ACHN (cell line): ENCODE measurements at regions not wholly inside any gene's neighbourhood (a gene's known extent, or its start where the extent isn't known, plus 50 kb on each side); places are given as distances from the start of the nearest gene placed in this dataset.
"Not testable (repeated sequence)": the region's sequence is repeated elsewhere in the genome, so short reads cannot be mapped to it uniquely, and the experiment has no call there.

Source experiments
- DNase-seq: peaks from one replicate; pipeline ENCODE4 v3.0.0-alpha.2; 2015
- in situ Hi-C: cut with HindIII; loops from 2 replicates; pipeline ENCODE4 v1.10.0; 2017; ENCODE audit warnings: low sequenced_read_pairs, low pct_ligation_motif_present, low pct_unique_long_range_greater_than_20kb

DNA sequence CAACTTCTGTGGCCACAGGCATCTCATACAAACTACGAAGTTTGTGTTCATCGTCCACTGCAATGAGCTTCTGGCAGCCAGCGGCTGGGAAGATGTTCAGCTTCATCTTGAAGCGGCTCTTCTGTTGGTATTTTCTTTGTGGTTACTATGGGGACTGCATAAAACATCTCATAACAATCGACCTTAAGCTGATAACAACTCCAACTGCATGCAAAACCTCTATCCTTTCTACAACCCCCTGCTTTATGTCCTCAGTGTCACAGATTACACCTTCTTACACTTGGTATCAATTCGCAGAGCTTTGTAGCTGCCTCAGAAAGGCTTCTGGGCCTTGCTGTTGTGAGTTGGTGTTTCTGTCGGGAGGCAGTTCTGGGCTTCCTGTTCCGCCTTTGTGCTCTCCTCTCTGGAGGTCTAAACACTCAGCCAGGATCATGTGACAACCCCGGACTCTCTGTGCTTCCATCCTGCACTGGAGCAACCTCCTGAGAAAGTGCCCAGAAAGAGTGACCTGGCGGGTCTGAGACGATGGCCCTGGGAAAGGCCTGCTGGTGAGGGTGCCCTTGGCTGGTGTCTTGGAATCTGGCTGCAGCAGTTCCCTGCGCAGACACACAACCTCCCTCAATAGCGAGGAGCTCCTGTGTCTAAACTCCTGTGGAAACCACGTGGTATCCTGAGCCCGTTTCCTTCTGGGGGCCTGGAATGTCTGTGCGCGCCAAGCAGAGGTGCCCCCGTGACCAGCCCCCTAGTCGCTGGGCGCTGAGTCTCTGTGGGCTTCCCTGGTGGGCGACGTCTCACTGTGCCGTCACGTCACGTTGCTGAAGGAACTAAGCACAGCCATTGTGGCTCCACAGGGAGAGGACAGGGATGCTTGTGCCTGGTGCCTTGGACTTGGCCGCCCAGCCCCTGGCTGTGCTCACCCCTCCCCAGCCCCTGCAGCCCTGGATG is 339.6 kb downstream of the ADGRD1 start:
- in situ Hi-C loops: not testable (repeated sequence)

DNA sequence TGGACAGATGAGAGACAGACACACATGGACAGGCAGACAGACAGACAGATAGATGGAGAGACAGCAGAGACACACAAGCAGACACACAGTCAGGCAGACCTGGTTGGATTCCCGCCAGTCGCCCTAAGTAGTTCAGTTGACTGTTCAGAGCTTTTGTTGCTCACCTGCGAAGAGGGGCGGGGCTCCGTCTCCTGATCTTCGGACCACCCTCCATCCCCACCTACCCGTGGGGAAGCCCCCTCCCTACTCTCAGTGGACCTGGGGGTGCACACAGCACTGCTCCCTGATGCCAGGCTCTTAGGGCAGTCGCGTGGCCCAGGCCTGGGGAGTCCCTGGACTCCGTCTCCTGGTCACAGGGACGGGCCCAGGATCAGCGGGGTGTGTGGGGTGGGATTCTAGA is 341.0 kb downstream of the ADGRD1 start:
- DNase-seq, in situ Hi-C loops: not testable (repeated sequence)

More for the DNA sequence above, 339.6 kb downstream of the ADGRD1 start:
- DNase-seq: not testable (repeated sequence)

- in situ Hi-C loops, DNase-seq: not testable (repeated sequence)
Measured at GRCh38 chr12:131295117-131295516, 341.4 kb downstream of the ADGRD1 start.

- DNase-seq, in situ Hi-C loops: not testable (repeated sequence)
Measured at GRCh38 chr12:131295559-131295958, 341.9 kb downstream of the ADGRD1 start.

- in situ Hi-C loops, DNase-seq: not testable (repeated sequence)
Measured at GRCh38 chr12:131296136-131296535, 342.4 kb downstream of the ADGRD1 start.

- in situ Hi-C loops, DNase-seq: not testable (repeated sequence)
Measured at GRCh38 chr12:131296651-131297050, 342.9 kb downstream of the ADGRD1 start.

GRCh38 chr12:131298526-131299369 is 345.0 kb downstream of the ADGRD1 start:
- in situ Hi-C loops, DNase-seq: not testable (repeated sequence)

- DNase-seq, in situ Hi-C loops: not testable (repeated sequence)
Measured at GRCh38 chr12:131299370-131299701, 345.6 kb downstream of the ADGRD1 start.

DNA sequence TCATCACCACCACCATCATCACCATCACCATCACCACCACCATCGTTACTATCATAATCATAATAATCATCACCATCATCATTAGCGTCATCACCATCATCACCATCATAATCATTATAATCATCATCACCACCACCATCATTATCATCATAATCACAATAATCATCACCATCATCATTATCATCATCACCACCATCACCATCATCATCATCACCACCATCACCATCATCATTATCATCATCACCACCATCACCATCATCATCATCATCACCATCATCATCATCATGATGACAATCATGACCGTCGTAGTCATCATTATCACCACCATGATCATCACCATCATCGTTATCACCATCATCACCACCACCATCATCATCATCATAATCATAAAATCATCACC is 349.9 kb downstream of the ADGRD1 start:
- in situ Hi-C loops, DNase-seq: not testable (repeated sequence)

GRCh38 chr12:131304642-131305041 is 350.9 kb downstream of the ADGRD1 start:
- in situ Hi-C loops, DNase-seq: not testable (repeated sequence)

- in situ Hi-C loops: no loop called here
- DNase-seq: no peak
Measured at GRCh38 chr12:131309700-131310099, 356.0 kb downstream of the ADGRD1 start.

DNA sequence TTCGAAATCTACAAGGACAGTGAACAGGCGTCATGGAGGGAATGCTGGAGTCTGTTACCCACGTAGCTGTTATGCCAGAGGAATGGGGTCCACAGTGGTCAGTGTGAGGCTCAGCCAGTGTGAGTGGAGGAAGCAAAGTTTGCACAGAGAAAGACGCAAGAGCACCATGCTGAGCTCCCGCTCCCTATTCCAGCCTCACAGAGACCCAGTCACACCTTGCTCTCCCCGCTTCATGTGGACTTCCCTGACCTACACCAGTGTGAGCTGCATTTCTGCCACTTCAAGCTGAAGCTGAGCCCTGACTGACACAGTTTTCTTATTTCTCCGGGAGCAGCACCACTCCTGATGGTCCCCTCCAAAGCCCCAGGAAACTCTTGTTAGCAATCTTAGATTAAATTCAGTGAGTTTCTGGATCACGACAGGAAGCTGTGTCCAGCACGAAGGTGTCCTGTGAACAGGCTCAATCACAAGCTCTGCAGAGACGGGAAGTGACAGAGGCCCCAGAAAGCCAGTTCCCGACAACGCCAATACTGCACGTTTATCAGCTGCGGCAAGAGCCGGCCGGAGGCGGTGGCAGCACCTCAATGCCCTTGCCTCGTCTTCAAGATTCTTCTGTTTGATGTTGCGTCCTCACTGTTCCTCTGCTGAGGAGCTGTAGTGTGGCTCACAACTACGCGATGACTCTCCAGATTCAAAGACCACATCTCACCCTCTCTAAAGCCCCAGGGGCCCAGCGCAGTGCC is 356.7 kb downstream of the ADGRD1 start:
- DNase-seq, in situ Hi-C loops: not testable (repeated sequence)

DNA sequence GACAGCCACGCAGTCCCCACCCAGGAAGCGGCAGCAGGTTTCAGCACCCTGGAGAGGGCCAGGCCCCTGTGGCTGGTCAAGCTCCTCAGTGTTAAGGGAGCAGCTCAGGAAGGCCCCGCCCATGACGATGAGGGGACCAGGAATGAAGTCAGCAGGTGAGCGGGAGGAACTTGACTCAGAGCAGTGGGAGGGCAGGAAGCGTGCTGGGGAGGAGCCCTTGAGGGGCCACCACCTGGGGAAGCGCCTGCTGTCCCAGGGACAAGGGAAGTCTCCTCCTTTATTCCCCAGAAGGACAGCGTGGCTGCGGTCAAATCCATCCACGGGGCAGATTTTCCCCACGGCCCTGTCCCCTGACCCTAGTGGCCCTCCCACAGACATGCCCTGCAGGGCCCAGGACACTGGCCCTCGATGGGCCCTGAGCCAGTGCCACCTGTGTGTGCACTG is 357.6 kb downstream of the ADGRD1 start:
- DNase-seq, in situ Hi-C loops: not testable (repeated sequence)

- in situ Hi-C loops: no loop called here
- DNase-seq: no peak
Measured at GRCh38 chr12:131311764-131312163, 358.1 kb downstream of the ADGRD1 start.

- in situ Hi-C loops, DNase-seq: not testable (repeated sequence)
Measured at GRCh38 chr12:131312382-131312781, 358.7 kb downstream of the ADGRD1 start.

DNA sequence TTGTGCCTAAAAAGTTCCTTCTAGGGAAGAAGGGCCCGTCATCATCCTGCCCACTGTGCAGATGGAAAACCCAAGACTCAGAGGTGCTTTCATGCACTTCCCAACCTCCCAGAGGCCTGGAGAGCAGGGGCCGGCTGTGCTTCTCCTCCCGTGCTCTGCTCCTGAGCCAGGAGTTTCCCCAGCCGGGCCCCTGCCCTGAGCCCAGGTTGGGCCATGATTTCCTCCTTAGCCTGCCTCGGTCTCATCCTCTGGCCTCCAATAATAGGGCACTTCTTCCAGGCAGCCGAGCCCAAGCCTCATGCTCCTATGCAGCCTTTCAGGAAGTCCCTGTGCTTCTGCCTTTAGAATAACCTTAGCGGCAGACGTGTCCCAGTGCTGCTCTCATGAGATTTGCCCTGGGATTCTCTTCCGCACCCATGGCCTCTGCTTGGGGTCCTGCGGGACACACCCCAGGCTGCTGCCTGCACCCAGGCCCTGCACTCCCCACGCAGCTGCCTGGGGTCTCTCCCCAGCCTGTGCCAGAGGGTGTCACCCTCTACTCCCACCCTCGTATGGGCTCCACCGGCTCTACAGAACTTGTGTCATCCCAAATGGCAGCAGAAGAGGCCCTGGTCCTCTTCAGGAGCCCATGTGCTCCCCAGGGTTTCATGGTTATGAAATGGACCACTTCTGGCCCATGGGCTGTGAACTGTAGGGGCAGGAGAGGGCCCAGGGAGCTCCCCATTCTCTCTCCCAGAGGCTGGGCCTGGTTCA is 359.3 kb downstream of the ADGRD1 start:
- no peak for DNase-seq
- in situ Hi-C loops: no loop called here

- in situ Hi-C loops: no loop called here
- no peak for DNase-seq
Measured at GRCh38 chr12:131313635-131314034, 359.9 kb downstream of the ADGRD1 start.
